ENCODE measurements at regions not wholly inside any gene's neighbourhood (a gene's known extent, or its start where the extent isn't known, plus 50 kb on each side); places are given as distances from the start of the nearest gene placed in this dataset.
"Not testable (repeated sequence)": the region's sequence is repeated elsewhere in the genome, so short reads cannot be mapped to it uniquely, and the experiment has no call there.

GRCh38 chr7:112930787-112931186 is 140.6 kb upstream of the TMEM168 start:
- DNase-seq: no peak

GRCh38 chr7:112929421-112929820 is 139.2 kb upstream of the TMEM168 start:
- DNase-seq: no peak

- no peak for DNase-seq
Observed at GRCh38 chr7:112926018-112926417, 135.8 kb upstream of the TMEM168 start.

- DNase-seq: not testable (repeated sequence)
Observed at GRCh38 chr7:112922546-112922945, 132.4 kb upstream of the TMEM168 start.

- not testable (repeated sequence) for DNase-seq
Observed at GRCh38 chr7:112916431-112916830, 126.2 kb upstream of the TMEM168 start.

- no peak for DNase-seq
Observed at GRCh38 chr7:112908086-112908485, 117.9 kb upstream of the TMEM168 start.

GRCh38 chr7:112907658-112908057 is 117.5 kb upstream of the TMEM168 start:
- no peak for DNase-seq

- DNase-seq: no peak
Observed at GRCh38 chr7:112905950-112906349, 115.8 kb upstream of the TMEM168 start.

- no peak for DNase-seq
Observed at GRCh38 chr7:112905413-112905812, 115.2 kb upstream of the TMEM168 start.

- DNase-seq: peak; percentile 32
Observed at GRCh38 chr7:112898432-112899290, 108.5 kb upstream of the TMEM168 start.

GRCh38 chr7:112897839-112898431 is 107.7 kb upstream of the TMEM168 start:
- no peak for DNase-seq

GRCh38 chr7:112896026-112896601 is 105.9 kb upstream of the TMEM168 start:
- DNase-seq: no peak

GRCh38 chr7:112892263-112892662 is 102.1 kb upstream of the TMEM168 start:
- DNase-seq: no peak

- DNase-seq: no peak
Observed at GRCh38 chr7:112891698-112892097, 101.5 kb upstream of the TMEM168 start.

- no peak for DNase-seq
Observed at GRCh38 chr7:112889834-112890438, 99.7 kb upstream of the TMEM168 start.

GRCh38 chr7:112889268-112889667 is 99.1 kb upstream of the TMEM168 start:
- no peak for DNase-seq

GRCh38 chr7:112888781-112889180 is 98.6 kb upstream of the TMEM168 start:
- no peak for DNase-seq

- DNase-seq: no peak
Observed at GRCh38 chr7:112887976-112888375, 97.8 kb upstream of the TMEM168 start.

- DNase-seq: no peak
Observed at GRCh38 chr7:112887337-112887736, 97.1 kb upstream of the TMEM168 start.

GRCh38 chr7:112886208-112886607 is 96.0 kb upstream of the TMEM168 start:
- no peak for DNase-seq

GRCh38 chr7:112882991-112883390 is 92.8 kb upstream of the TMEM168 start:
- DNase-seq: no peak

GRCh38 chr7:112882511-112882910 is 92.3 kb upstream of the TMEM168 start:
- no peak for DNase-seq

- no peak for DNase-seq
Observed at GRCh38 chr7:112882022-112882421, 91.8 kb upstream of the TMEM168 start.

All from CD4-positive, alpha-beta T cell treated with Interleukin-6 for 4 hours (primary cell).